IPS-NIHi11 (cell line): ENCODE measurements at regions not wholly inside any gene's neighbourhood (a gene's known extent, or its start where the extent isn't known, plus 50 kb on each side); places are given as distances from the start of the nearest gene placed in this dataset.

Experiments used
- DNase-seq: peaks from one replicate; pipeline ENCODE4 v3.0.0; 2012; ENCODE audit warnings: mixed read lengths, low spot score

DNA sequence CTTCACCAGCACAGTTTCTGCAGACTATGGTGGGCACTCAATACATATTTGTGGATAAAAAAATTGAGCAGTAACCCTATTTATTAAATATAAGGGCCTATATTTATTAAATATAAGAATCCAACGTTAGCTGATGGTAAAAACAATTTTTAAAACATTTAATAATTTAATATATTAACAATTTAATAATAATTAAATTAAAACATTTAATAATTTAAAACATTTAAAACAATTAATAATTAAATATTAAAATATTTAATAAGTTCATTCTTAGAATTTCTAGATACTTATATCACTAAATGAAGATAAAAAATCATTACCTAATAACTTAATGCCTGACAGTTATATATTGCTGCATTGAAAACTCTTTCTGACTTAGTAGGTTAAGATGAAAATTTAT lies 880.2 kb upstream of the EPHA6 start:
- no peak for DNase-seq

GRCh38 chr3:95939235-95939809 lies 875.1 kb upstream of the EPHA6 start:
- no peak for DNase-seq

GRCh38 chr3:95965704-95966336 lies 848.6 kb upstream of the EPHA6 start:
- DNase-seq, result no peak

- DNase-seq, result no peak
Measured at GRCh38 chr3:95971573-95971972, 842.8 kb upstream of the EPHA6 start.

DNA sequence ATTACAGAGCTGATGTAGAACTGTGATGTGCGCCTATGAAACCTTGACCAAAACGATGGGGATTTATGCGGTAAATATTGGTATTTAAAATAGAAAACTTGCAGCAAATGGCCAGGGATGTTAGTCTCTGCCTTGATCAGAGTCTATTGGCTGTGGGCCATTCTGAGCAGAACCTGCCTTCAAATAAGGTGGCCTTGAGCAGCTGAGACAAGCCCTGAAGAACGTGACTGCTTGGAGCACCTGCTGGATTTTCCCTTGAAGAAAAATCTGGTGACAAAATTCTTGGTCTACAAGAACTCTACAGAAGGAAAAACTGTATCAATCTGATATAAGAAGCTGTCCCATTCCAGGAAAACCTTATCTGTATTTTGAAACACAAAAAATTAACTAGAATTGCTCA lies 820.1 kb upstream of the EPHA6 start:
- no peak for DNase-seq

- no peak for DNase-seq
Measured at GRCh38 chr3:96000966-96001365, 813.4 kb upstream of the EPHA6 start.

- no peak for DNase-seq
Measured at GRCh38 chr3:96007650-96008195, 806.7 kb upstream of the EPHA6 start.

- DNase-seq, result no peak
Measured at GRCh38 chr3:96012939-96013338, 801.5 kb upstream of the EPHA6 start.

- DNase-seq, result no peak
Measured at GRCh38 chr3:96017556-96017955, 796.8 kb upstream of the EPHA6 start.

DNA sequence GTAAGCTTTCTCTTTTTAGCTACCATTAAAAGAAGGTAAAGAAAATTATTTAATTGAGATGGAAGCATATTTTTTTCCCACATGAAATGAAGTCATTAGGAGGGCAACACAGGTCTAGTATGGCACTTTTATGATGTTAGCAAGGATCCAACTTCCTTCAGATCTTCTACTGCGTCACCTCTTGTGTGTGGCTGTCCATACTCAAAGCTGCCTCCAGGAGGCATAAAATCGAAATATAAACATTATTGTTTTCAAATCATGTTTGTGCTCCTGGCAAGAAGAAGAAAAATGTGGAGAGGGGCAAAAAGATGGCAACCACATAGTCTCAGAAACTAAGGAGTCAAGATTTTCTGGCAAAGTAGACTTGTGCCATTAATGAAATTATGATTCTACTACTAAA lies 791.7 kb upstream of the EPHA6 start:
- no peak for DNase-seq

DNA sequence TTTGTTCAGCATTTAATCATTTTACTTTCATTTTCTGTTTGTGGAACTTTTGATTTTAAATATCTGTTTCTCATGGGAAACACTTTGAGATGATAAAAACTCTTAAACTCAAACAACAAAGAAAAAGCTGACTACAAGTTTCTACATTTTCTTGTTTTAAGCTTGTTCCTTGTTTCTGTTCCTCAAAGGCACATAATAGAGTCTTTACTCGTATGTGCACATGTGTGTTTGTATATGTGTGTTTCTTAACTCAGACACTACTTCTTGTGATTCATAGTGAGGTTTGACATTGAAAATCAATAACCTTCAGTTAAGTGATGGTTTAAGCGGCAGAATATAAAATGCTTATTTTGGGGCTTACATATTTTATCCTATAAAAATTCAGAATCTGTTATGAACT lies 786.7 kb upstream of the EPHA6 start:
- DNase-seq, result no peak

DNA sequence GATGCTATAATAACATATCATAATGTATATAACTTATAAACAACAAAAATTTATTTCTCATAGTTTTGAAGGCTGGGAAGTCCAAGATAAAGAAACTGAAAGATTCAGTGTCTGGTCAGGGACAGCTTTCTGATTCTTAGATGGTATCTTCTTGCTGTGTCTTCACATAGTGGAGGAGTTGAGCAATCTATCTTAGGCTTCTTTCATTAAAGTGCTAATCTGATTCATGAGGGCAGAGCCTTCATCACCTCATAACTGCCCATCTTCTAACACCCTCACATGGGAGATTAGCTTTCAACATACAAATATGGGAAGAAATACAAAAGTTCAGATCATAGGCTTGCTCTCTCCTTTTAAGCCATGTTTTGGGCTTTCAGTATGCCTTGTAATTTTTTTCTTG lies 774.8 kb upstream of the EPHA6 start:
- no peak for DNase-seq

DNA sequence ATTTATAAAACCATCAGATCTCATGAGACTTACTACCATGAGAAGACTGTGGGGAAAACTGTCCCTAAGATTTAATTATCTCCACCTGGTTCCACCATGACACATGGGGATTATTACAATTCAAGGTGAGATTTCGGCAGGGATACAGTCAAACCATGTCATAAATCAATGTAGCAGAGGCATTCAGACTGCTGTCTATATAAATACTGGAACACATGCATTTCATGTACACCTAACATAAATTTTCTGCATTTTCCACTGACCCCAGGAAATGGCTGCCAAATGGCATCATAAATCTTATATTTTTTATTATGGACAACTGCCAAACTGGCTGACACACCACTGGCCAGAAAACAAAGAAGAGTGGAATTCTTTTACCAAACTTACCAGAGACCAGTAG lies 755.1 kb upstream of the EPHA6 start:
- DNase-seq, result no peak

DNA sequence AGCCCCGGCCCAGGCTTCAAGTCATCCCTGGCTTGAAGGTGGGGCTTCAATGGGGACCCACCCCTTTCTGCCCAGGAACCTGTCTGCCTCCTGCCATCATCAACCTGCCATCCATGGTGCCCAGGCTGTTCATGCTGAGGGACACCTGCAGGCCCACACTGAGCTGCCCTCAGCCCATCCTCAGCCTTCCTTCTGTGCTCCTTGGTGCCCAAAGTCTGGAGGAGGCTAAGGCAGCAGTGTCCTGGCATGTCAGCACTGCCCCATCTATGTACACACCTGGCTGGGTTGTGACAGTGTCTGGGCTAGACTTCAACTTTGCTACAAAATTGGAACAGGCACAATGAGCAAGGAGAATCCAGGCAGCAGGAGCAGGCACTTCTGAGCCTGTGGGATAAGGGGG lies 745.3 kb upstream of the EPHA6 start:
- DNase-seq, result no peak

DNA sequence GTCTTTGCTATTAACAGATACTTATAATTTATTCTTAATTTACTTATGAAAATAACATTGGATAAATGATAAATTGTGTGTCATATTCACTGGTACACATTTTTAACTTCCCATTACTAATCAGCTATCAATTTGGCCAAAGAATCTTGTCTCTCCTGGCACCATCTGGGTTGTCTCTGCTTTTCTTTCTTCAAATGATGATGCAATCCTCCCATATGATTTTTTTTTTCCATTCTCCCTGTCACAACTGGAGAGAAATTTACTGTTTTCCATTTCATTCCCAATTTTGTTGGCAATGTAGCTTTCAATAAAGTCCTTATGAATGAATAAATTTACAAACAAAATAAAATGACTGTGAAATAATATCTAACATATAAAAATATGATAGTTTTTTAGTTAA lies 743.7 kb upstream of the EPHA6 start:
- no peak for DNase-seq

GRCh38 chr3:96071097-96071496 lies 743.3 kb upstream of the EPHA6 start:
- no peak for DNase-seq

GRCh38 chr3:96072226-96072625 lies 742.2 kb upstream of the EPHA6 start:
- no peak for DNase-seq

DNA sequence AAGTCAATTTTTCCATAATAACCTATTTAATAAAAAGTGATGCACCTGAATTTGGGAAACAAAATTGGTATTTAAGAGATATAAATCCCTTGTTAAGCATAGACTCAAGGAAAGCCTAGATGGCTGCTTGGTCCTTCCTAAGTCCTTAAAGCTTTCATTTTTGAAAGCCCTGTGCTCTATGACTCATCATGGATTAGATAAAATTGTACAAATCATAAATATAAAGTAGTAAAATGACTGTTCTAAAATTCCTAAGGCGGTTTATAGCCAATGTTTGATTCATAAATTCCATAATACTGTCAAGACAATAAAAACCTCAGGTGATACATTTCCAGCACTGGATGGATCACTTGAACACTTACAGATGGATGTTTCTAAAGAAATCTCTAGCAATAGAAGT lies 730.8 kb upstream of the EPHA6 start:
- DNase-seq, result no peak

- no peak for DNase-seq
Measured at GRCh38 chr3:96086018-96086417, 728.4 kb upstream of the EPHA6 start.

GRCh38 chr3:96101006-96101560 lies 713.3 kb upstream of the EPHA6 start:
- no peak for DNase-seq

DNA sequence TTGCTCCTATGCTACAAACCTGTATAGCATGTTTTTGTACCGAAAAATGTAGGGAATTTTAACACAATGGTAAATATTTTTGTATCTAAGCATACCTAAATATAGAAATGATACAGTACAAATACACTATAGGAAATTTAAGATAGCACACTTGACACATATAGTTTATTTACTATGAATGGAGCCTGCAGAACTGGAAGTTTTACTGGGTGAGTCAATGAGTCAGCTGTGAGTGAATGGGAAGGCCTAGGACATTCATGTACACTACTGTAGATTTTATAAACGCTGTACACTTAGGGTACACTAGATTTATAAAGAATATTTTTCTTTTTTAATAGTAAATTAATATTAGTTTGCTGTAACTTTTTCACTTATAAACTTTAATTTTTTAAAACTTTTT lies 707.7 kb upstream of the EPHA6 start:
- DNase-seq, result no peak
